ENCODE measurements at regions not wholly inside any gene's neighbourhood (a gene's known extent, or its start where the extent isn't known, plus 50 kb on each side); places are given as distances from the start of the nearest gene placed in this dataset.

DNA sequence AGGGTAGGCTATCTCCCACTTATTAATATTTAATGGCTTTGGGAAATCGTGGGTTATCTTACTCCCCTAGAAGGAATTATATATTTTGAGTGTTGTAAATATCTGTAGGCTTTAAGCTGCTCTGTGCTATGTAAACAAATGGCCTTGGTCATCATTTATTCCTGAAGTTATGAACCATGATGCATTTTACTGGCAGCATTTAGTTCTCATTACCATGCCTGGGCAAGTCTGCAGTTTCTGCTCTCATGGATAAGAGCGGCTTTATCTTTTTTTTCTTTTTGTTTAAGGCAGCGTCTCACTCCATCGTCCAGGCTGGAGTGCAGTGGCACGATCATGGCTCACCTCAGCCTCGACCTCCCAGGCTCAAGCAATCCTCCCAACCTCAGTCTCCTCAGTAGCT is 156.1 kb downstream of the IRS2 start:
- TF ChIP-seq, protein P1, sequence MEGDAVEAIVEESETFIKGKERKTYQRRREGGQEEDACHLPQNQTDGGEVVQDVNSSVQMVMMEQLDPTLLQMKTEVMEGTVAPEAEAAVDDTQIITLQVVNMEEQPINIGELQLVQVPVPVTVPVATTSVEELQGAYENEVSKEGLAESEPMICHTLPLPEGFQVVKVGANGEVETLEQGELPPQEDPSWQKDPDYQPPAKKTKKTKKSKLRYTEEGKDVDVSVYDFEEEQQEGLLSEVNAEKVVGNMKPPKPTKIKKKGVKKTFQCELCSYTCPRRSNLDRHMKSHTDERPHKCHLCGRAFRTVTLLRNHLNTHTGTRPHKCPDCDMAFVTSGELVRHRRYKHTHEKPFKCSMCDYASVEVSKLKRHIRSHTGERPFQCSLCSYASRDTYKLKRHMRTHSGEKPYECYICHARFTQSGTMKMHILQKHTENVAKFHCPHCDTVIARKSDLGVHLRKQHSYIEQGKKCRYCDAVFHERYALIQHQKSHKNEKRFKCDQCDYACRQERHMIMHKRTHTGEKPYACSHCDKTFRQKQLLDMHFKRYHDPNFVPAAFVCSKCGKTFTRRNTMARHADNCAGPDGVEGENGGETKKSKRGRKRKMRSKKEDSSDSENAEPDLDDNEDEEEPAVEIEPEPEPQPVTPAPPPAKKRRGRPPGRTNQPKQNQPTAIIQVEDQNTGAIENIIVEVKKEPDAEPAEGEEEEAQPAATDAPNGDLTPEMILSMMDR (conservative IDR thresholded peaks at IDR 0.05 in 1 of 2, IDR thresholded peaks at IDR 0.05 in 1 of 2; ENCODE audit: extremely low read depth in 1 of 2, insufficient read depth in 1 of 2, low read depth in 1 of 2, low read length in 2 of 2): no peak
- no peak for TF ChIP-seq EZH2 (IDR thresholded peaks at IDR 0.05; ENCODE audit: borderline replicate concordance, low read length)

All from mammary epithelial cell (primary cell).